GM12873 (cell line): ENCODE measurements at regions not wholly inside any gene's neighbourhood (a gene's known extent, or its start where the extent isn't known, plus 50 kb on each side); places are given as distances from the start of the nearest gene placed in this dataset.

ENCODE experiments used
- TF ChIP-seq, protein P1 (sequence below): IDR thresholded peaks from 2 replicates; pipeline ENCODE4 v1.5.1; 2012; ENCODE audit warnings: low read depth, mild to moderate bottlenecking, moderate library complexity, low read length, control low read depth; ENCODE audit not compliant: insufficient read depth; ENCODE audit errors: missing control alignments

DNA sequence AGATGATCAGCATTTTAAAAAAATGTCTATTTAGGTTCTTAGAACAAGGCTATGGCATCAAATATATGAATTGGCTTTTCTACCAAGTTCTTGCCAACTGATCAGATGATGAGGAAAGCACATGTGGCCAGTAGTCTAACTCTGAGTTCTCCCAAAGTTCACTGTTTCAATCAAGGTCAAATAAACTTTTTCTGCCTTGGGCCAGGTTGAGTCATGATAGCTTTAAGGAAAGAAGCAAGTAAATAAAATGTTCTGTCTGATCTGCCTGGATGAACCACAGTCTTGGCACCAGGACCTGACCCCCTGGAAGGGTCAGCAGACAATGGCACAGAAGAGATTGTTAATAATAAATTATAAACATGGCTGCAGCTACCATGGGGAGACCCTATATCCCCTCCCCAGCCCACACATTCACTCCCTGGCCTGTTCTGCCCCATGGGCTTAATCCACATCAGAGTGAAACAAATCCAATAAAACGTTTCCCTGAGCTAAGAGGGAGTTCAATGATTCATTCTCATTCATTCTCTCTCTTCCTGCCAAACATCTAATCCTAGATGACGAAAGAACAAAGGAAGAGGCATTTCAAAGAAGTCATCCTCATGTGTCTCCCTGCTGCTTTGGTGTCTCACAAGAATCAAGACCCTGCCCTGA is 661.6 kb downstream of the DHX35 start:
- TF ChIP-seq, protein P1, sequence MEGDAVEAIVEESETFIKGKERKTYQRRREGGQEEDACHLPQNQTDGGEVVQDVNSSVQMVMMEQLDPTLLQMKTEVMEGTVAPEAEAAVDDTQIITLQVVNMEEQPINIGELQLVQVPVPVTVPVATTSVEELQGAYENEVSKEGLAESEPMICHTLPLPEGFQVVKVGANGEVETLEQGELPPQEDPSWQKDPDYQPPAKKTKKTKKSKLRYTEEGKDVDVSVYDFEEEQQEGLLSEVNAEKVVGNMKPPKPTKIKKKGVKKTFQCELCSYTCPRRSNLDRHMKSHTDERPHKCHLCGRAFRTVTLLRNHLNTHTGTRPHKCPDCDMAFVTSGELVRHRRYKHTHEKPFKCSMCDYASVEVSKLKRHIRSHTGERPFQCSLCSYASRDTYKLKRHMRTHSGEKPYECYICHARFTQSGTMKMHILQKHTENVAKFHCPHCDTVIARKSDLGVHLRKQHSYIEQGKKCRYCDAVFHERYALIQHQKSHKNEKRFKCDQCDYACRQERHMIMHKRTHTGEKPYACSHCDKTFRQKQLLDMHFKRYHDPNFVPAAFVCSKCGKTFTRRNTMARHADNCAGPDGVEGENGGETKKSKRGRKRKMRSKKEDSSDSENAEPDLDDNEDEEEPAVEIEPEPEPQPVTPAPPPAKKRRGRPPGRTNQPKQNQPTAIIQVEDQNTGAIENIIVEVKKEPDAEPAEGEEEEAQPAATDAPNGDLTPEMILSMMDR: no peak

DNA sequence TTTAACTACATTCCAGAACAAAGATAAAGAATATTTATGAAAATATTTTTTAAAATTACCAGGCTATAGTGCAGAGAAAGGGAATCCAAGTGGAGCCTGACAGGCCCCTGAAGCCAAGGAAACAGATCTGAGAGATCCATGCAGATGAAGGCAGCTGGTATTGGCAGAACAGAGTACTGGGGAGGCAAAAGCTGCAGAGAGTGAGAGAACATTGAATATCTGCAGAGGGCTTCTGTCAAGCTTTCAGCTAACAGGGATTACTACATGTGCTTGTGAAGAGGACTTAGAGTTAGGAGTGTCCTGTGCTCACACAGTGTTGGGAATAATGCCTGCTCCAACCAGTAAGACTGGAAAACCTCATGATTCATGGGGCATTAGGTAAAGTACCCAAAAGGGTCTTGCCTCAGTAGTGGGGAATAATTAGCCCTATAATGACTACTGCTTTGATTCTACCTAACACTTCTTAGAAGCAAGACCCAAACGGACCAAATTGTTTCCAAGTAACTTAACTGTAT is 657.2 kb downstream of the DHX35 start:
- TF ChIP-seq, protein P1: no peak

DNA sequence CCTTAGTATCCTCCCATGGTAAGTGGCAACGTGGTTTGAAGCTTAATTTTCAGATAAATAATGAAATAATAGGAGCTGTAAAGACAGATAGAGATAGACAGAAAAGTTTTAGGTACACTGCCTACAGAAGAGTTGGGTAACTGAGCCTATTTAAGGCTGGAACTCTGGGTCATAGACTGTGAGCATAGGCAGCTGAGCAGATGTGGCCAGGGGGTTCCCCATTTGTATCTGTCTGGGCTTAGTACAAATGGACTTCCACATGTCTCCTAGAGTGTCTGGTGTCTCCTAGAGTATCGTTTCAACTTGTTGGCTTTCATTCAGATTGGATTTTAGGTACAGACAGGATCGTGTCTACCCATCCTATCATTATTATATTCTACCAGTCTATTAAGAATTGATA is 649.8 kb downstream of the DHX35 start:
- TF ChIP-seq, protein P1: no peak

DNA sequence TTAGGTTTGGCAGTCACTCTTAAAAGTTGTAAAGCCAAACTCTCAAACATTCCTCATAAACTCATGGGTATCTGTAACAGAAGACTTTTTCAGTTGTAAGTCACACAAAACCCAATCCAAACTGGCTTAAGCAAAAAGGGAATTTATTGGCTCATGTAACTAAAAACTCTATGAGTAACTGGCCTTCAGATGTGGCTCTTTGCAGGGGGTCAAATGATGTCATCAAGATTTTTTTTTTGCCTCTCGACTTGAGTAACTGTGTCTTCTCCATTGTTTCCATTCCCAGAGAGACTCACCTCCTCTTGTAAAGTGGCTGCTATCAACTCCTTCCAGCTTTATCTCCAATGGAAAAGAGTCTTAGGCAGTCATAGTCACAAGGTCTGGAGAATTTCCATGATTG is 645.0 kb downstream of the DHX35 start:
- TF ChIP-seq, protein P1: no peak

DNA sequence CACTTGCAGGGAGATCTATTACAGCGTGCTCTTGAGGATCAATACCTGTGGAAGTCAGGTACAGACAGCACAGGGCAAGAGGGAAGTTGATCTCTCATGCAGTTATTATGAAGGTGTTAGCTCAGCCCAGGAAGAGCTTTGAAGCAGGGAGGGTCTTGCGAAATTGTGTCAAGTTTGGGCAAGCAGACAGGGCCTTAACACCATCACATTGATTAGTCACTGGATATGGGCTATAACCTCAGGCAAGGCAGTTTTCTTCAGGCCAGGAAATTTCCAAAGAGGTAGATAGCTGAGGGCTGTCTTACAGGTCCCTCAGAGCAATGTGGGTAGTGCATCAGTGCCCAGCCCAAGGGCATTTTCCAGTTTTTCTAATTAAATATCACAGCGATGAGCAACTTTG is 643.8 kb downstream of the DHX35 start:
- TF ChIP-seq, protein P1: no peak

DNA sequence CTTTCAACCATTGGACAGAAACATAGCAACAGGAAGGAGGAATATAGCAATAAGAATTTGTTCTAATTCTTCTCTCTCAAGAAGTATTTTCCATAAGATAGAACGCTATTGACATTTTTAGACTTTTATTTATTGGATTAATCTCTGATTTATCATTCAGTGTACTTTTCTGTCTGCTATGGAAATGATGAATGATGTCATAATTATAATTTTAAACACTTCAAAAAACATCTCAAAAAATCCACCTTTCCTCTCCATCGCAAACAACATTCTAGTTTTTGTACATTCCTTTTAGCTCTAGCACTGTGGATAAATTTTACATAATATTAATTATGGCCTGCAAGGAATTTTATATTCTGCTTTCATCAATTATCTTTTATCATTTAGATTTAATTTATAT is 643.2 kb downstream of the DHX35 start:
- TF ChIP-seq, protein P1: no peak

DNA sequence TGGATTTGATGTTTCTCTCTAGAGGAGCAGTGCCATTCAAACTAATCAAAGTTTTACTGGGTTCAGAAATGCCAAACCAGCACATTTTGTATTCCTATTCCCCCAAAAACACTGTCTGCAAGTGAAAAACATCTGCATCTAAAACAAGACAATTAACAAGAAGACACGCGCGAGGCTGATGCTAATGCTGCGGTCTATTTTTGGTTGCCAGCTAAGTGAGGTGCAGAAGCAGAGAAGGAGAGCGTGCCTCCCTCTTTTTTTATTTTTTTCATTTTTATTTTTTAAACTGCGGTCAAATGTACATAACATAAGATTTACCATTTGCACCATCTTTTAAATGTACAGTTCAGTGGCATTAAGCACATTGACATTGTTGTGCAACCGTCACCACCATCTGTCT is 641.1 kb downstream of the DHX35 start:
- TF ChIP-seq, protein P1: no peak
